ENCODE measurements at regions not wholly inside any gene's neighbourhood (a gene's known extent, or its start where the extent isn't known, plus 50 kb on each side); places are given as distances from the start of the nearest gene placed in this dataset.

DNA sequence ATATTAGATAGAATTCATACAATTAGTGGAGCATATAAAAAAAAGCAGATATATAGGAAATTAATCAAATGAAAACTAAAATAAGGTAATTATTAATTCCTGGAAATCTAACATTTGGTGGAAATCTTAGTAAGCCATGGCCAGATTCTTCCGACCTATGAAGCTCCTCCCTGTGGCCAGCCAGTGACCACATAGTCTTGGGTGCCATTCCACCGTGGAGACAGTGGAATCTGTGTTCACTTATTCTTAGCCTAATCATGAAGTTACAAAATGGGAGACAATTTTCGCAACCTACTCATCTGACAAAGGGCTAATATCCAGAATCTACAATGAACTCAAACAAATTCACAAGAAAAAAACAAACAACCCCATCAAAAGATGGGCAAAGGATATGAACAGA is 241.9 kb upstream of the FLRT2 start:
- Histone ChIP-seq H3K27ac (no peak overlapping the region), H3K4me1 (replicated peaks) (no peaks in the 10 kb centered on the region), H3K36me3 (no peaks in the 10 kb centered on the region), H3K9me3 (no peaks in the 10 kb centered on the region), H3K27me3 (replicated peaks; ENCODE audit: insufficient read depth) (no peaks in the 10 kb centered on the region), H3K4me3 (no peak overlapping the region)
- WGBS: 94% methylated on average over 3 of the region's 3 CpGs
- no peak for DNase-seq (ENCODE audit: low spot score)
- intact Hi-C loops (cut with DNase I): no loop called here
- TF ChIP-seq POLR2A (IDR thresholded peaks at IDR 0.05) (no peak), POLR2AphosphoS5 (IDR thresholded peaks at IDR 0.05) (no peak)
- TF ChIP-seq, protein P1, sequence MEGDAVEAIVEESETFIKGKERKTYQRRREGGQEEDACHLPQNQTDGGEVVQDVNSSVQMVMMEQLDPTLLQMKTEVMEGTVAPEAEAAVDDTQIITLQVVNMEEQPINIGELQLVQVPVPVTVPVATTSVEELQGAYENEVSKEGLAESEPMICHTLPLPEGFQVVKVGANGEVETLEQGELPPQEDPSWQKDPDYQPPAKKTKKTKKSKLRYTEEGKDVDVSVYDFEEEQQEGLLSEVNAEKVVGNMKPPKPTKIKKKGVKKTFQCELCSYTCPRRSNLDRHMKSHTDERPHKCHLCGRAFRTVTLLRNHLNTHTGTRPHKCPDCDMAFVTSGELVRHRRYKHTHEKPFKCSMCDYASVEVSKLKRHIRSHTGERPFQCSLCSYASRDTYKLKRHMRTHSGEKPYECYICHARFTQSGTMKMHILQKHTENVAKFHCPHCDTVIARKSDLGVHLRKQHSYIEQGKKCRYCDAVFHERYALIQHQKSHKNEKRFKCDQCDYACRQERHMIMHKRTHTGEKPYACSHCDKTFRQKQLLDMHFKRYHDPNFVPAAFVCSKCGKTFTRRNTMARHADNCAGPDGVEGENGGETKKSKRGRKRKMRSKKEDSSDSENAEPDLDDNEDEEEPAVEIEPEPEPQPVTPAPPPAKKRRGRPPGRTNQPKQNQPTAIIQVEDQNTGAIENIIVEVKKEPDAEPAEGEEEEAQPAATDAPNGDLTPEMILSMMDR (IDR thresholded peaks at IDR 0.05): no peak

DNA sequence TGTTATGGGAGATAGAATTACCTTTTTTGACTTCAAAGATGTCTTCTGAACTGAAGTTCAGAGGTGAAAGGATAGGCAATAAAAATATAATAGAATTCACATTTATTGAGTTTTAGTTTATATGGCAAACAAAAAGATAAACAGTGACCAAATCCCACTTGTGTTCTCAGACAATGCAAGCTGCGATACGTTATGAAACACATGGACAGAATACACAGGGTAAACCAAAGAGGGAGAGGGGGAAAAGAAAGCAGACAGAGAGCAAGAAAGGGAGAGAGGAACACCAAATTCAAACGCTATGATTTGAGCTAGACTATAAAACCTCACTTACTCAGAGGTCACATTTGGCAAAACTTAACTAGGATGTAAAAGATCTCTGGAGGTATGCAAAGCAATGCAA is 238.2 kb upstream of the FLRT2 start:
- H3K36me3 ChIP-seq: no peaks in the 10 kb centered on the region
- H3K27me3 ChIP-seq (replicated peaks; ENCODE audit: insufficient read depth): no peaks in the 10 kb centered on the region
- H3K4me1 ChIP-seq (replicated peaks): no peaks in the 10 kb centered on the region
- H3K27ac ChIP-seq: no peak overlapping the region
- intact Hi-C loops (cut with DNase I): no loop called here
- 44% methylated on average over 3 of the region's 3 CpGs for WGBS
- TF ChIP-seq POLR2AphosphoS5 (IDR thresholded peaks at IDR 0.05): no peak
- TF ChIP-seq, protein P1 (IDR thresholded peaks at IDR 0.05): no peak
- H3K9me3 ChIP-seq: no peaks in the 10 kb centered on the region
- no peak overlapping the region for H3K4me3 ChIP-seq
- no peak for DNase-seq (ENCODE audit: low spot score)

DNA sequence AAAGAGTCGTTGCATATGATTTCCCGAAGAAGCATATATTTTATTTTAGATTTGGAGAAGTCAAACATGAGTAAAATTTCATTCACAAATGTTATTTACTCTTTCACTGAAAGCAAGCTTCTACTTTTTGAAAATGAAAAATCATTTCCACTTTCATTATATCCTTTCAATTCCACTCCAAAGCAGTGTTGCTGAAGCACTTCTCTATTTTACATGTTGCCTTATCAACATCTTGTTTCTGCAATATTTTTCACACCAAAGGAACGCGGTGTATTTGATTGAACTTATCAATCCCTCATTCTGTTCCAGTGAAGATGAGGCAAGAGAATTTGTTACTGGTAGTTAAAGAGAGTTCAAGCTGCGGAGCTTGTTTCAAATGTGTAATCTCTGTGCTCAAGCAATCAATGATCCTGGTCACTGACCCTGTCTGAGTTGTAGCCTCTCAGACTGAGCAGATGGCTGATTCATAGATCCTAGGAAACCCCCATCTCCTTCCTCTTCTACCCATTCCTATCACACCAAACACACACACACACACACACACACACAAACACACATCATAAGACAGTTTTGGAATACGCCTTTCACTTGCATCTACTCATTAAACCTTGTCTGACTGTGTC is 236.2 kb upstream of the FLRT2 start:
- no peaks in the 10 kb centered on the region for H3K4me1 ChIP-seq (replicated peaks)
- no peak for TF ChIP-seq POLR2AphosphoS5 (IDR thresholded peaks at IDR 0.05)
- TF ChIP-seq POLR2A (IDR thresholded peaks at IDR 0.05): no peak
- TF ChIP-seq, protein P1 (IDR thresholded peaks at IDR 0.05): no peak

DNA sequence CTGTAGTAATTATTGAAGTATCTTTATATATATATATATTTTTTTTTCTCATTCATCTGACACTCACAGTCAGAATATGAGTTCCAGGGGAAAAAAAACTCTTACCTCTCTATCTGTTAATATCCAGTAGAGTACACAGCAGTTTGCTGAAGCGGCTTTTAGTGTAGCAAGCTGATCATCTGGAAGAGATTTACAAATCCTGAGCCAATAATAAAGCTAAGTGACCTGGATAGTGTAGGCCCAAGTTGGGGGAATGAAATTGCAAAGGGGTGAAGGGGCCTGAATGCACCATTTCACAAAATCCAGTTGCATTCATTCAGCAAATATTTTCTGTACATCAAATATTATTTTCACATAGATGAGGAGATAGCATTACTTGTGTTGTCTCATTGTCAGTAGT is 234.6 kb upstream of the FLRT2 start:
- DNase-seq (ENCODE audit: low spot score): no peak
- intact Hi-C loops (cut with DNase I): no loop called here
- Histone ChIP-seq H3K4me3 (no peak overlapping the region), H3K9me3 (no peaks in the 10 kb centered on the region), H3K27ac (no peak overlapping the region), H3K4me1 (replicated peaks) (no peaks in the 10 kb centered on the region), H3K36me3 (no peaks in the 10 kb centered on the region), H3K27me3 (replicated peaks; ENCODE audit: insufficient read depth) (no peaks in the 10 kb centered on the region)
- TF ChIP-seq, protein P1 (IDR thresholded peaks at IDR 0.05): no peak
- TF ChIP-seq POLR2AphosphoS5 (IDR thresholded peaks at IDR 0.05): no peak
- no peak for TF ChIP-seq POLR2A (IDR thresholded peaks at IDR 0.05)
- 92% methylated on average over 1 of the region's 1 CpG for WGBS

More for the DNA sequence above, 236.2 kb upstream of the FLRT2 start:
- Histone ChIP-seq H3K9me3 (no peaks in the 10 kb centered on the region), H3K27ac (no peak overlapping the region), H3K4me3 (no peak overlapping the region), H3K36me3 (no peaks in the 10 kb centered on the region), H3K27me3 (replicated peaks; ENCODE audit: insufficient read depth) (no peaks in the 10 kb centered on the region)
- intact Hi-C loops (cut with DNase I): no loop called here
- no peak for DNase-seq (ENCODE audit: low spot score)
- WGBS: 87% methylated on average over 6 of the region's 6 CpGs

DNA sequence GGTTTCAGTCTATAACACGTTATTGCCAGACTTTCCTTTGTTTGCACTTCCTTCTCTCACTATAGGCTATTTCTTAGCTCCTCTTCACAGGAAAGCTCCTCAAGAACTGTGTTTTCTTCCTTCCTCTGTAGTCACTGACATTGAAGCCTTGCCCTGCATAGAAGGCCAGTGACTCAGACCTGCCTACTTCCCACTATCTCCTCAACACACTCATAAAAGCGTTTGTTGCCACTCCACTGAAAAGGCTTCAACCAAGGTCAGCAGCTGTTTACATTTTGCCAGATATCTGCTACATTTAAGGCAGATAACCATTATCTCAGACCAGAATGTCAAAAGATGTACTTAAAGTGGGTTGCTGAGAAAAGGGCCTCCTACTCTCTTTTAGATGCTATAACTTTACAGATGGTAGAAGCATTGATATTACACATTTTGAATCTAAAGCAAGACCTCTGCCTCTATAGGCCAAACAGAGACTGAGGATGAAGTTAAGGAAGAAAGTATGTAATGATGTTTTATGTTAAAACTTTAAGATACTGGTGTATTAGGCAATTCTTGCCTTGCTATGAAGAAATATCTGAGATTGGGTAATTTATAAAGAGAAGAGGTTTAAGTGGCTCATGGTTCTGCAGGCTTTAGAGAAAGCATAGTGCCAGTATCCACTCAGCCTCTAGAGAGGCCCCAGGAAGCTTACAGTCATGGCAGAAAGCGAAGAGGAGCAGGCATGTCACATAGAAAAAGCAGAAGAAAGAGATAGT is 233.3 kb upstream of the FLRT2 start:
- WGBS: 54% methylated on average over 3 of the region's 3 CpGs
- Histone ChIP-seq H3K27me3 (replicated peaks; ENCODE audit: insufficient read depth) (no peaks in the 10 kb centered on the region), H3K4me3 (no peak overlapping the region), H3K27ac (no peak overlapping the region), H3K9me3 (no peaks in the 10 kb centered on the region), H3K4me1 (replicated peaks) (no peaks in the 10 kb centered on the region), H3K36me3 (no peaks in the 10 kb centered on the region)
- DNase-seq (ENCODE audit: low spot score): no peak
- TF ChIP-seq, protein P1 (IDR thresholded peaks at IDR 0.05): no peak
- TF ChIP-seq POLR2AphosphoS5 (IDR thresholded peaks at IDR 0.05) (no peak), POLR2A (IDR thresholded peaks at IDR 0.05) (no peak)
- intact Hi-C loops (cut with DNase I): no loop called here

All from prostate gland (tissue), 2 donors.